ENCODE measurements at regions not wholly inside any gene's neighbourhood (a gene's known extent, or its start where the extent isn't known, plus 50 kb on each side); places are given as distances from the start of the nearest gene placed in this dataset.

DNA sequence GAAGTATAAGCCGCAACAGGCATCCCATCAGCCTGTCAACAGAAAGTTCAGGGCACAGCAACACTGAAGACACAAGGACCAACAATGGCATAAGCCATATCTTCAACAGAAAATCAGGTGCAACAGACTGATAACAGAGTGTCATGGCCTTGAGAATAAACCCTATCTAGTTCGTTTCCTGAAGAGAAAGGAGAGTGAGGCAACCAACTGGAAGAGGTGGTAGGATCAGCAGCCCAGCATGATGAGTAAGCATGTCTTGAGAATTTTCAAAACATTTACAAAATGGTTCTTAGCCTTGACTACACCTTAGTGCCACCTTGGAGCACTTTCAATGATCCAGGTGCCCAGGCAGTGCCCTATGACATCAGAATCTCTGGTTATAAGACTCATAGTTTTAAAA, 290.2 kb upstream of the SEMA3C start:
- TF ChIP-seq, protein P1, sequence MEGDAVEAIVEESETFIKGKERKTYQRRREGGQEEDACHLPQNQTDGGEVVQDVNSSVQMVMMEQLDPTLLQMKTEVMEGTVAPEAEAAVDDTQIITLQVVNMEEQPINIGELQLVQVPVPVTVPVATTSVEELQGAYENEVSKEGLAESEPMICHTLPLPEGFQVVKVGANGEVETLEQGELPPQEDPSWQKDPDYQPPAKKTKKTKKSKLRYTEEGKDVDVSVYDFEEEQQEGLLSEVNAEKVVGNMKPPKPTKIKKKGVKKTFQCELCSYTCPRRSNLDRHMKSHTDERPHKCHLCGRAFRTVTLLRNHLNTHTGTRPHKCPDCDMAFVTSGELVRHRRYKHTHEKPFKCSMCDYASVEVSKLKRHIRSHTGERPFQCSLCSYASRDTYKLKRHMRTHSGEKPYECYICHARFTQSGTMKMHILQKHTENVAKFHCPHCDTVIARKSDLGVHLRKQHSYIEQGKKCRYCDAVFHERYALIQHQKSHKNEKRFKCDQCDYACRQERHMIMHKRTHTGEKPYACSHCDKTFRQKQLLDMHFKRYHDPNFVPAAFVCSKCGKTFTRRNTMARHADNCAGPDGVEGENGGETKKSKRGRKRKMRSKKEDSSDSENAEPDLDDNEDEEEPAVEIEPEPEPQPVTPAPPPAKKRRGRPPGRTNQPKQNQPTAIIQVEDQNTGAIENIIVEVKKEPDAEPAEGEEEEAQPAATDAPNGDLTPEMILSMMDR (IDR thresholded peaks at IDR 0.05), result no peak
- TF ChIP-seq POLR2A (IDR thresholded peaks at IDR 0.05), result no peak
- TF ChIP-seq EP300 (IDR thresholded peaks at IDR 0.05), result no peak
- TF ChIP-seq POLR2AphosphoS5 (IDR thresholded peaks at IDR 0.05), result no peak

All from sigmoid colon (tissue), 4 donors.